HG02970 (cell line): ENCODE measurements at regions not wholly inside any gene's neighbourhood (a gene's known extent, or its start where the extent isn't known, plus 50 kb on each side); places are given as distances from the start of the nearest gene placed in this dataset.

Source experiments
- ATAC-seq: cut with Tn5 transposase; IDR thresholded peaks from one replicate; pipeline ENCODE4 v1.9.1; 2021; ENCODE audit warnings: mild to moderate bottlenecking, moderate library complexity, moderate number of reproducible peaks; ENCODE audit not compliant: unreplicated experiment, low FRiP score

GRCh38 chr1:57789936-57790335 lies 366.1 kb upstream of the DAB1 start:
- no peak for ATAC-seq

DNA sequence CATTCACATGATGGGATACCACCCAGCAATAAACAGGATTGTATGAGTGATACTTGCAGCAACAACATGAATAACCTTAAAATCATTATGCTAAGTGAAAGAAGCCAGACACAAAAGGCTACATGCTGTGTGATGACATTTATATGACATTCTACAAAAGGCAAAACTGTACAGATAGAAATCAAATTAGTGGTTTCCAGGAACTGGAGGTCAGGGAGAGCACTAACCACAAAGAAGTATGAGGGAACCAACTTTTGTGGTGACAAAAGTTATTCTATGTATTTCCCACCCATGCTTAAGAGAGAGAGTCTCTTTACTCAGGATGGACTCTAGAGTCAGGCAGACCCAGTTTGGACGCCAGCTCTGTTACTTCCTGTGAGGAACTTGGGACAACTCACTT lies 364.5 kb upstream of the DAB1 start:
- ATAC-seq: no peak

DNA sequence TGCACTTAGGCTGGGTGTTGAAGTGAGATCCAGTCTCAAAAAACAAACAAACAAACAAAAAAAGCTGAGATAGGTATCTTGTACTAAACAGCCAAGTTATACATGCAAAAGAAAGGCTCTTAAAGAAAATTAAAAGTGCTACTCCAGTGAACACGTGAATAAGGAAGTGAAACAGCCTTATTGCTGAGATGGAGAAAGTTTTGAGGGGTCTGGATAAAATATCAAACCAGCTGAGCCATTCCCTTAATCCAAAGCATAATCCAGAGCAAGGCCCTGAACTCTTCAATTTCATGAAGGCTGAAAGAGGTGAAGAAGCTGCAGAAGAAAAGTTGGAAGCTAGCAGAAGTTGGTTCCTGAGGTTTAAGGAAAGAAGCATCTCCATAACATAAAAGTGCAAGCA lies 360.5 kb upstream of the DAB1 start:
- ATAC-seq: no peak

GRCh38 chr1:57782357-57782756 lies 358.5 kb upstream of the DAB1 start:
- ATAC-seq: no peak

DNA sequence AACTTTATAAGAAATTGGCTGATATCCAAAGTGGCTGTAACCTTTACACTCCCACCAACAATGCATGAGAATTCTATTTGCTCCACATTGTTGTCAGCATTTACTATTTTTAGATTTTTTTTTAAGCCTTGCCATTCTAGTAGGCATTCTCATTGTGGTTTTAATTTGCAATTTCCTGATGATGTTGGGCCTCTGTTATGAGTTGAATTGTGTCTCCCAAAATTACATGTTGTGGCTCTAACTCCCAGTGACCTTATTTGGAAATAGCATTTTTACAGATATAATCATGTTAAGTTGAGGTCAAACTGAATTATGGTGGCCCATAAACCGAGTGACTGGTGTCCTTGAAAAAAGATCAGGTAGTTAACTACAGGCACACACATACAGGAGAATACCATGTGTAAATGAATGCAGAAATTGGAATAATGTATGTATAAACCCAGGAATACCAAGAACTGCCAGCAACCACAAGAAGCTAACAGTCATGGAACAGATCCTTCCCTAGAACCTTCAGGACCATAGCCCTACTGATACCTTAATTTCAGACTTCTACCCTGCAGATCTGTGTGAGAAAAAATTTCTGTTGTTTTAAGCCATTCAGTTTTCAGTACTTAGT lies 348.8 kb upstream of the DAB1 start:
- no peak for ATAC-seq

GRCh38 chr1:57770772-57771171 lies 346.9 kb upstream of the DAB1 start:
- ATAC-seq: no peak

GRCh38 chr1:57770236-57770635 lies 346.4 kb upstream of the DAB1 start:
- ATAC-seq: no peak

DNA sequence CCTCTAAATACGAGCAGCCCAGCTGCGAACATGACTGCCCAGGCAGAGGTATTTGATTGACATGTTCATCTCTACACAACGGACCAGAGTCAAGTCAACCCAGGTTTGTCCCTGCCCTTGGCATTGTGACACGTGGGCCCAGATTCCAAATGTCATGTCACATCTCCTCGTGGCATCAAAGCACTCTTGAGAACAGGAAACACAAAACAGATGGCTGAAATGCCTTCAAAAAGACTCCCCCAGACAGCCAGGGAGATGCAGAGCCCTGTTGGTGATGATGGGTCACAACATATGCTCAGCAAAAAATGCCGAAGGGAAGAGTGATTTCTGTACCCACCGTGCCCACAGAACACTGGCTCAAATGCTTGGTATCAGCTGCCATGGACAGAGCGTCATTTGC lies 337.8 kb upstream of the DAB1 start:
- no peak for ATAC-seq

DNA sequence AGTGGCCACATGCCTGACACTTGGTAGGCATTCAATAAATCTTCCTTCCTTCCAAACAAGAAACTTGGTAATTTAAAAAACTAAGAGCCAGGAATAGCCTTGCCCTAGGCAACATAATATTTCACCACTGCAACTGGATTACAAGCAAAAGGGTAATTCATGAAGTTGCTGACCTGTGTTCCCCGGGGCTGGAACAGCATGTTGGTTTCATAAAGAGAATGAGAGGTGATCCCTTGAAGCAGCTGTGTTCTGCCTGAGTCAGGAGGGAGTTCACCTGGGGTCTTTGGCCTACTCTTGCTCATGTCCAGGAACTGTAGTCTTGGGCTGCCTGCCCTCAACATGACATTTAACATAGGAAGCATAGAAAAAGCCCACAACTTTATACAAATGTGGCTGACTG lies 329.0 kb upstream of the DAB1 start:
- ATAC-seq: no peak

GRCh38 chr1:57748719-57749118 lies 324.9 kb upstream of the DAB1 start:
- ATAC-seq: no peak

- ATAC-seq: no peak
These were observed 324.0 kb upstream of the DAB1 start for GRCh38 chr1:57747818-57748217.

DNA sequence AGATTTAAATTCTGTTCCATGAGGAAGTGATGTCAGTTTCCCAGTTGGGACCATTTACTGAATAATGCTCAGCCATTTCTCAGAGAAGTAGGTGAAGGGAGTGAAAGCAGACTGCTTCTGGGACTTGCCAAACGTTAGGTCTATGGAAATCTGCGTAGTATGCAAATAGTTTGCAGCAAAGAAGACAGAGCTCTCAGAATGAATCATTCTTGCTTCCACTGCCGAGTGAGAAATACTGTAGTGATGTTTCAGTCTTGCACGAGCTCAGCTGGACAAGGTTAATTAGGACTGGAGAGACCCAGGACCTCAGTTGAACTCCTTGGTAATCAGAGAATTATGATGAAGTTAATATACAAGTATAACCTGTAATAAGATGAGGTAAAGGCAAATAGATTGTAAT lies 317.7 kb upstream of the DAB1 start:
- no peak for ATAC-seq

- no peak for ATAC-seq
These were observed 313.1 kb upstream of the DAB1 start for GRCh38 chr1:57736940-57737339.

GRCh38 chr1:57729181-57729580 lies 305.3 kb upstream of the DAB1 start:
- no peak for ATAC-seq

- ATAC-seq: no peak
These were observed 303.3 kb upstream of the DAB1 start for GRCh38 chr1:57727121-57727520.

DNA sequence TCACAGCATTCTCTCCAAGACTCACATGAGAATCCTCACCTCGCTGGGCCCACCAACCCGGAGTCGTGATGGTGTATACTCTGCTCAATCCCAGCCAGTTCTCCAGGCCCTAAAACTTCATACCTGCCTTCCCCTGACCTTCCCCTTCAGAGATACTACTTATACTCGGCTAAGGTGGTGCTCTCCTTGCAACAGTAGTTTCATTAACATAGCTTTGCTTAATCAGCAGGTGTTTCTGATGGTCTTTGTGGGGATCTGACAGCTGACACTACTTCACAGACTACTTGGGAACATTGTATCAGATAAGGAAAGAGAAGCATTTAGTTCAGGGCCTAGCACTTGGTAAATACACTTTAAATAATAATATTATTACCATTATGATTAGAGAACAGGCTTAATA lies 301.5 kb upstream of the DAB1 start:
- no peak for ATAC-seq

DNA sequence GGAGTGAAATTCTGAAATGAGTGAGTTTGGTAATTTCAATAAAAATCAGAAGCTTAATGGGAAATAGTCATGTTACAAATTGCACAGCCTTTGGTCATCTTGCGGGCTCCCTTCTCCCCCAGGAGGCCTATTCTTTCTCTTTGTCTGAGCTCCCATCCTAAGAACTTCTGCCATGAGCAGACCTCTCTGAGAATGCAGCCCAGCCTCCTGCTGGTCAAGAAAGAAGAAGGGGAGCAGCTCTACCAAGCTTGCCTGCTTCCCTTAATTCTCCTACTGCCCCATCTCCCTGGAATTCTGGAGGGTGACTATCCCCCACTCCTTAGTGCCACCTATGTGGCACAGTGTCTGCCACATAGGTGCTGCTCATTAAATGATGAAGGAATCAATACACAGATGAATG lies 300.7 kb upstream of the DAB1 start:
- ATAC-seq: no peak

GRCh38 chr1:57722285-57722978 lies 298.6 kb upstream of the DAB1 start:
- no peak for ATAC-seq

DNA sequence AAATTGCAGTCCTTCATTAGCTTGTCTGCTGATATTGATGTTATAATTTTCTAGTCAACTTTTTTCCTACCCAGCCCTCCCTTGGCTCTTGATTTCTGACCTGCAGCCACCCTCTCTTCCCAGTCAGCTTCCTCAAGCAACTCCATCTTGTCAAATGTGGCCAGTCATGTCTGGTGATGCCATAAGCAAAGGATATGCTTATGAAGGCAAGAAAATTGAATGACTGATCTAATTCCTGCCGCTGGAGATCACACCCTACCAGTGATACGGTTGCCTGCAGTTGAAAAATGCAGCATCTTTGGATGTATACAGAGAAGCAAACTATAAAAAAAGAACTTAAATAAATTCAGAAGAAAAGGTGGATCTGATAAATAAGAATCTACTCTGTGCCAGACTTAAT lies 297.1 kb upstream of the DAB1 start:
- ATAC-seq: no peak

DNA sequence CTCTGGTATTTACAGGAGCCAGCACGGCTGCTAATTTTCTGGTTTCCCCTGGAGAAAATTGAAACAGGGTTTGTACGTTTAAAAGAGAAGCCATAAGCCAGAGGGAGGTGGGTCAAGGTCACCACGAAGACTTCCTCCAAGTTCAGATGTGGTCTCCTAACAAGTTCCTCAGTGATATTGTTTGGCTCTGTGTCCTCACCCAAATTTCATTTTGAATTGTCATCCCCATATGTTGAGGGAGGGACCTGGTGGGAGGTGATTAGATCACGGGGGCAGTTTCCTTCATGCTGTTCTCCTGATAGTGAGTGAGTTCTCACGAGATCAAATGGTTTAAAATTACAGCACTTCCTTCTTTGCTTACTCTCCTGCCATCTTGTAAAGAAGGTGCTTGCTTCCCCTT lies 295.4 kb upstream of the DAB1 start:
- no peak for ATAC-seq

- ATAC-seq: no peak
These were observed 289.6 kb upstream of the DAB1 start for GRCh38 chr1:57713501-57713900.

GRCh38 chr1:57712846-57713245 lies 289.0 kb upstream of the DAB1 start:
- ATAC-seq: no peak

- ATAC-seq: no peak
These were observed 287.5 kb upstream of the DAB1 start for GRCh38 chr1:57711326-57711725.
